HG03520 (cell line): ENCODE measurements at regions not wholly inside any gene's neighbourhood (a gene's known extent, or its start where the extent isn't known, plus 50 kb on each side); places are given as distances from the start of the nearest gene placed in this dataset.

Experiments
- ATAC-seq: cut with Tn5 transposase; IDR thresholded peaks from one replicate; pipeline ENCODE4 v1.9.1; 2021; ENCODE audit warnings: mild to moderate bottlenecking, moderate library complexity; ENCODE audit not compliant: unreplicated experiment

GRCh38 chr7:79877874-79878465 is 256.7 kb upstream of the GNAI1 start:
- no peak for ATAC-seq

GRCh38 chr7:79876848-79877252 is 257.8 kb upstream of the GNAI1 start:
- ATAC-seq: no peak

GRCh38 chr7:79874797-79875196 is 259.8 kb upstream of the GNAI1 start:
- ATAC-seq: no peak

- ATAC-seq: no peak
These were observed 262.5 kb upstream of the GNAI1 start for GRCh38 chr7:79872176-79872575.

- no peak for ATAC-seq
These were observed 266.6 kb upstream of the GNAI1 start for GRCh38 chr7:79868010-79868409.

GRCh38 chr7:79862447-79863210 is 272.0 kb upstream of the GNAI1 start:
- ATAC-seq: no peak

- no peak for ATAC-seq
These were observed 279.5 kb upstream of the GNAI1 start for GRCh38 chr7:79855172-79855571.

GRCh38 chr7:79854621-79855020 is 280.0 kb upstream of the GNAI1 start:
- ATAC-seq: no peak

GRCh38 chr7:79837915-79838314 is 296.7 kb upstream of the GNAI1 start:
- ATAC-seq: no peak

- no peak for ATAC-seq
These were observed 301.0 kb upstream of the GNAI1 start for GRCh38 chr7:79833616-79834015.

- ATAC-seq: no peak
These were observed 305.8 kb upstream of the GNAI1 start for GRCh38 chr7:79828866-79829265.

- no peak for ATAC-seq
These were observed 311.2 kb upstream of the GNAI1 start for GRCh38 chr7:79823246-79823951.

- ATAC-seq: no peak
These were observed 311.9 kb upstream of the GNAI1 start for GRCh38 chr7:79822620-79823240.

GRCh38 chr7:79820387-79820786 is 314.2 kb upstream of the GNAI1 start:
- ATAC-seq: no peak

GRCh38 chr7:79810916-79811315 is 323.7 kb upstream of the GNAI1 start:
- ATAC-seq: no peak

GRCh38 chr7:79806161-79806734 is 328.4 kb upstream of the GNAI1 start:
- ATAC-seq: no peak

GRCh38 chr7:79790656-79791262 is 337.3 kb upstream of the MAGI2 start:
- ATAC-seq: no peak

- no peak for ATAC-seq
These were observed 336.3 kb upstream of the MAGI2 start for GRCh38 chr7:79789584-79790345.

- ATAC-seq: no peak
These were observed 334.2 kb upstream of the MAGI2 start for GRCh38 chr7:79787623-79788022.

GRCh38 chr7:79787096-79787495 is 333.6 kb upstream of the MAGI2 start:
- no peak for ATAC-seq
